ENCODE measurements at regions not wholly inside any gene's neighbourhood (a gene's known extent, or its start where the extent isn't known, plus 50 kb on each side); places are given as distances from the start of the nearest gene placed in this dataset.

- H3K27ac ChIP-seq (ENCODE audit: low read depth, low read length, poor library complexity, severe bottlenecking) = no peak overlapping the region
- H4K20me1 ChIP-seq (ENCODE audit: insufficient read depth, low read length) = no peaks in the 10 kb centered on the region
- no peak overlapping the region for H3K4me2 ChIP-seq (ENCODE audit: low read length)
- H3K9ac ChIP-seq (ENCODE audit: low read length) = no peak overlapping the region
- TF ChIP-seq EZH2 (IDR thresholded peaks at IDR 0.05; ENCODE audit: borderline replicate concordance, low read length) = no peak
- TF ChIP-seq, protein P1, sequence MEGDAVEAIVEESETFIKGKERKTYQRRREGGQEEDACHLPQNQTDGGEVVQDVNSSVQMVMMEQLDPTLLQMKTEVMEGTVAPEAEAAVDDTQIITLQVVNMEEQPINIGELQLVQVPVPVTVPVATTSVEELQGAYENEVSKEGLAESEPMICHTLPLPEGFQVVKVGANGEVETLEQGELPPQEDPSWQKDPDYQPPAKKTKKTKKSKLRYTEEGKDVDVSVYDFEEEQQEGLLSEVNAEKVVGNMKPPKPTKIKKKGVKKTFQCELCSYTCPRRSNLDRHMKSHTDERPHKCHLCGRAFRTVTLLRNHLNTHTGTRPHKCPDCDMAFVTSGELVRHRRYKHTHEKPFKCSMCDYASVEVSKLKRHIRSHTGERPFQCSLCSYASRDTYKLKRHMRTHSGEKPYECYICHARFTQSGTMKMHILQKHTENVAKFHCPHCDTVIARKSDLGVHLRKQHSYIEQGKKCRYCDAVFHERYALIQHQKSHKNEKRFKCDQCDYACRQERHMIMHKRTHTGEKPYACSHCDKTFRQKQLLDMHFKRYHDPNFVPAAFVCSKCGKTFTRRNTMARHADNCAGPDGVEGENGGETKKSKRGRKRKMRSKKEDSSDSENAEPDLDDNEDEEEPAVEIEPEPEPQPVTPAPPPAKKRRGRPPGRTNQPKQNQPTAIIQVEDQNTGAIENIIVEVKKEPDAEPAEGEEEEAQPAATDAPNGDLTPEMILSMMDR (IDR thresholded peaks at IDR 0.05; ENCODE audit: low read length) = no peak
- no peaks in the 10 kb centered on the region for H3K4me1 ChIP-seq (ENCODE audit: insufficient read depth, low read length, severe bottlenecking)
- no peaks in the 10 kb centered on the region for H3K27me3 ChIP-seq (ENCODE audit: insufficient read depth, low read length)
- H3K9me3 ChIP-seq (ENCODE audit: low read length) = 0 out of 2 replicates have a peak, but pooled peaks cover 2% of the 10 kb centered on the region
- H2AFZ ChIP-seq (ENCODE audit: low read length) = no peak overlapping the region
- no peaks in the 10 kb centered on the region for H3K9me2 ChIP-seq (ENCODE audit: low read depth, low read length)
- no peaks in the 10 kb centered on the region for H3K79me2 ChIP-seq (ENCODE audit: insufficient read depth, low read length)
- H3F3A ChIP-seq (ENCODE audit: insufficient read depth, low read length) = no peaks in the 10 kb centered on the region
- no peak overlapping the region for H3K4me3 ChIP-seq (ENCODE audit: low read depth, low read length, poor library complexity, severe bottlenecking)
- H3K36me3 ChIP-seq (ENCODE audit: insufficient read depth, low read length) = no peaks in the 10 kb centered on the region
These were observed 285.6 kb downstream of the GRIN2B start for GRCh38 chr12:13695781-13696180.

GRCh38 chr12:13692332-13692731, 289.1 kb downstream of the GRIN2B start:
- Histone ChIP-seq H3K4me3 (ENCODE audit: low read depth, low read length, poor library complexity, severe bottlenecking) (no peak overlapping the region), H3K79me2 (ENCODE audit: insufficient read depth, low read length) (no peaks in the 10 kb centered on the region), H3K4me1 (ENCODE audit: insufficient read depth, low read length, severe bottlenecking) (no peaks in the 10 kb centered on the region), H3K27ac (ENCODE audit: low read depth, low read length, poor library complexity, severe bottlenecking) (no peak overlapping the region), H3K9ac (ENCODE audit: low read length) (no peak overlapping the region), H3K4me2 (ENCODE audit: low read length) (no peak overlapping the region), H3K27me3 (ENCODE audit: insufficient read depth, low read length) (no peaks in the 10 kb centered on the region), H3K9me2 (ENCODE audit: low read depth, low read length) (no peaks in the 10 kb centered on the region), H4K20me1 (ENCODE audit: insufficient read depth, low read length) (no peaks in the 10 kb centered on the region), H3K9me3 (ENCODE audit: low read length) (0 out of 2 replicates have a peak, but pooled peaks cover 2% of the 10 kb centered on the region), H2AFZ (ENCODE audit: low read length) (no peak overlapping the region), H3F3A (ENCODE audit: insufficient read depth, low read length) (no peaks in the 10 kb centered on the region), H3K36me3 (ENCODE audit: insufficient read depth, low read length) (no peaks in the 10 kb centered on the region)
- TF ChIP-seq EZH2 (IDR thresholded peaks at IDR 0.05; ENCODE audit: borderline replicate concordance, low read length) = no peak
- TF ChIP-seq, protein P1 (IDR thresholded peaks at IDR 0.05; ENCODE audit: low read length) = no peak

GRCh38 chr12:13691598-13691997, 289.8 kb downstream of the GRIN2B start:
- H3K27ac ChIP-seq (ENCODE audit: low read depth, low read length, poor library complexity, severe bottlenecking) = no peak overlapping the region
- no peak overlapping the region for H3K9ac ChIP-seq (ENCODE audit: low read length)
- no peaks in the 10 kb centered on the region for H3K9me2 ChIP-seq (ENCODE audit: low read depth, low read length)
- no peaks in the 10 kb centered on the region; the same call in 1 of the 2 replicates for H3K27me3 ChIP-seq (ENCODE audit: insufficient read depth, low read length)
- H2AFZ ChIP-seq (ENCODE audit: low read length) = no peak overlapping the region
- H3F3A ChIP-seq (ENCODE audit: insufficient read depth, low read length) = no peaks in the 10 kb centered on the region
- no peaks in the 10 kb centered on the region for H3K4me1 ChIP-seq (ENCODE audit: insufficient read depth, low read length, severe bottlenecking)
- no peak for TF ChIP-seq EZH2 (IDR thresholded peaks at IDR 0.05; ENCODE audit: borderline replicate concordance, low read length)
- TF ChIP-seq, protein P1 (IDR thresholded peaks at IDR 0.05; ENCODE audit: low read length) = no peak
- no peaks in the 10 kb centered on the region for H4K20me1 ChIP-seq (ENCODE audit: insufficient read depth, low read length)
- H3K4me2 ChIP-seq (ENCODE audit: low read length) = no peak overlapping the region
- no peaks in the 10 kb centered on the region for H3K79me2 ChIP-seq (ENCODE audit: insufficient read depth, low read length)
- 0 out of 2 replicates have a peak, but pooled peaks cover 2% of the 10 kb centered on the region for H3K9me3 ChIP-seq (ENCODE audit: low read length)
- H3K36me3 ChIP-seq (ENCODE audit: insufficient read depth, low read length) = no peaks in the 10 kb centered on the region
- H3K4me3 ChIP-seq (ENCODE audit: low read depth, low read length, poor library complexity, severe bottlenecking) = no peak overlapping the region

Measured in OCI-LY1 (cell line).